ENCODE measurements at regions not wholly inside any gene's neighbourhood (a gene's known extent, or its start where the extent isn't known, plus 50 kb on each side); places are given as distances from the start of the nearest gene placed in this dataset.

- Histone ChIP-seq H2AFZ (ENCODE audit: low read length) (no peak overlapping the region), H3K27ac (ENCODE audit: low read depth, low read length, poor library complexity, severe bottlenecking) (no peak overlapping the region), H4K20me1 (ENCODE audit: insufficient read depth, low read length) (no peaks in the 10 kb centered on the region), H3K36me3 (ENCODE audit: insufficient read depth, low read length) (no peaks in the 10 kb centered on the region), H3K79me2 (ENCODE audit: insufficient read depth, low read depth, low read length) (no peaks in the 10 kb centered on the region), H3K9me3 (ENCODE audit: low read length) (no peaks in the 10 kb centered on the region), H3K9me2 (ENCODE audit: insufficient read depth, low read length) (no peaks in the 10 kb centered on the region), H3K4me3 (ENCODE audit: low read depth, low read length, poor library complexity, severe bottlenecking) (no peak overlapping the region), H3K4me1 (ENCODE audit: insufficient read depth, low read length, poor library complexity, severe bottlenecking) (no peaks in the 10 kb centered on the region), H3K4me2 (ENCODE audit: low read length) (no peak overlapping the region)
- CTCF ChIA-PET (ENCODE audit: unreplicated experiment) = no interaction called here
- no TSS peak for BruUV-seq (replicated peaks)
- POLR2A ChIA-PET = interaction anchor here (0.7 kb wide), 1 partner anchor 752 kb away, joined by 3 read pairs; no protein-coding TSS in a partner anchor
- intact Hi-C loops (cut with micrococcal nuclease; ENCODE audit: unreplicated experiment) = no loop called here
- TF ChIP-seq EZH2phosphoT487 (IDR thresholded peaks at IDR 0.05; ENCODE audit: borderline replicate concordance, low read depth, low read length) (no peak), CTCF (conservative IDR thresholded peaks at IDR 0.05; ENCODE audit: low read length) (no peak)
- no peak for DNase-seq (ENCODE audit: low spot score)
These were observed 221.7 kb upstream of the SPRY2 start for GRCh38 chr13:80562433-80563156.

GRCh38 chr13:80560609-80561008 lies 219.7 kb upstream of the SPRY2 start:
- Histone ChIP-seq H3K4me1 (ENCODE audit: insufficient read depth, low read length, poor library complexity, severe bottlenecking) (no peaks in the 10 kb centered on the region), H3K4me3 (ENCODE audit: low read depth, low read length, poor library complexity, severe bottlenecking) (no peak overlapping the region), H4K20me1 (ENCODE audit: insufficient read depth, low read length) (no peaks in the 10 kb centered on the region), H3K9me3 (ENCODE audit: low read length) (no peaks in the 10 kb centered on the region), H3K79me2 (ENCODE audit: insufficient read depth, low read depth, low read length) (no peaks in the 10 kb centered on the region), H3K4me2 (ENCODE audit: low read length) (no peak overlapping the region), H3K27ac (ENCODE audit: low read depth, low read length, poor library complexity, severe bottlenecking) (no peak overlapping the region), H3K36me3 (ENCODE audit: insufficient read depth, low read length) (no peaks in the 10 kb centered on the region), H2AFZ (ENCODE audit: low read length) (no peak overlapping the region), H3K9me2 (ENCODE audit: insufficient read depth, low read length) (no peaks in the 10 kb centered on the region)
- no peak for DNase-seq (ENCODE audit: low spot score)
- ChIA-PET CTCF (ENCODE audit: unreplicated experiment) (no interaction called here), POLR2A (no interaction called here)
- intact Hi-C loops (cut with micrococcal nuclease; ENCODE audit: unreplicated experiment) = no loop called here
- BruUV-seq (replicated peaks) = no TSS peak
- TF ChIP-seq EZH2phosphoT487 (IDR thresholded peaks at IDR 0.05; ENCODE audit: borderline replicate concordance, low read depth, low read length) = no peak
- no peak for TF ChIP-seq CTCF (conservative IDR thresholded peaks at IDR 0.05; ENCODE audit: low read length)

- no peak overlapping the region for H2AFZ ChIP-seq (ENCODE audit: low read length)
- intact Hi-C loops (cut with micrococcal nuclease; ENCODE audit: unreplicated experiment) = no loop called here
- no peak for DNase-seq (ENCODE audit: low spot score)
- ChIA-PET POLR2A (no interaction called here), CTCF (ENCODE audit: unreplicated experiment) (no interaction called here)
- H3K4me2 ChIP-seq (ENCODE audit: low read length) = no peak overlapping the region
- H3K79me2 ChIP-seq (ENCODE audit: insufficient read depth, low read depth, low read length) = no peaks in the 10 kb centered on the region
- no peaks in the 10 kb centered on the region for H3K36me3 ChIP-seq (ENCODE audit: insufficient read depth, low read length)
- no peak overlapping the region for H3K27ac ChIP-seq (ENCODE audit: low read depth, low read length, poor library complexity, severe bottlenecking)
- H3K9me2 ChIP-seq (ENCODE audit: insufficient read depth, low read length) = no peaks in the 10 kb centered on the region
- H3K4me1 ChIP-seq (ENCODE audit: insufficient read depth, low read length, poor library complexity, severe bottlenecking) = no peaks in the 10 kb centered on the region
- H3K4me3 ChIP-seq (ENCODE audit: low read depth, low read length, poor library complexity, severe bottlenecking) = no peak overlapping the region
- no TSS peak for BruUV-seq (replicated peaks)
- H4K20me1 ChIP-seq (ENCODE audit: insufficient read depth, low read length) = no peaks in the 10 kb centered on the region
- no peak for TF ChIP-seq CTCF (conservative IDR thresholded peaks at IDR 0.05; ENCODE audit: low read length)
- TF ChIP-seq EZH2phosphoT487 (IDR thresholded peaks at IDR 0.05; ENCODE audit: borderline replicate concordance, low read depth, low read length) = no peak
- no peaks in the 10 kb centered on the region for H3K9me3 ChIP-seq (ENCODE audit: low read length)
These were observed 219.0 kb upstream of the SPRY2 start for GRCh38 chr13:80559944-80560343.
